NCI-H1417 treated with DMSO at 0.1 percent for 48 hours (cell line): ENCODE measurements at regions not wholly inside any gene's neighbourhood (a gene's known extent, or its start where the extent isn't known, plus 50 kb on each side); places are given as distances from the start of the nearest gene placed in this dataset.

Experiments used
- DNase-seq: peaks from one replicate; lab custom pipeline; 2025; lab: John Stamatoyannopoulos, UW

- DNase-seq: no peak
These were observed 74.2 kb upstream of the MARCHF10 start for GRCh38 chr17:62882284-62882683.

- no peak for DNase-seq
These were observed 72.0 kb upstream of the MARCHF10 start for GRCh38 chr17:62880120-62880519.

GRCh38 chr17:62876673-62877405 lies 68.7 kb upstream of the MARCHF10 start:
- DNase-seq: no peak

- DNase-seq: no peak
These were observed 67.9 kb upstream of the MARCHF10 start for GRCh38 chr17:62876063-62876462.

- DNase-seq: no peak
These were observed 67.2 kb upstream of the MARCHF10 start for GRCh38 chr17:62875296-62875695.

GRCh38 chr17:62871291-62871690 lies 63.2 kb upstream of the MARCHF10 start:
- no peak for DNase-seq

- DNase-seq: no peak
These were observed 62.4 kb upstream of the MARCHF10 start for GRCh38 chr17:62870552-62870971.

GRCh38 chr17:62870030-62870541 lies 62.0 kb upstream of the MARCHF10 start:
- DNase-seq: peak; percentile 69

GRCh38 chr17:62868723-62869122 lies 60.6 kb upstream of the MARCHF10 start:
- DNase-seq: no peak

GRCh38 chr17:62868008-62868407 lies 59.9 kb upstream of the MARCHF10 start:
- DNase-seq: no peak

GRCh38 chr17:62867303-62867702 lies 59.2 kb upstream of the MARCHF10 start:
- no peak for DNase-seq

- no peak for DNase-seq
These were observed 58.4 kb upstream of the MARCHF10 start for GRCh38 chr17:62866471-62866870.

GRCh38 chr17:62865586-62865985 lies 57.5 kb upstream of the MARCHF10 start:
- DNase-seq: no peak

GRCh38 chr17:62862251-62862650 lies 54.1 kb upstream of the MARCHF10 start:
- no peak for DNase-seq

- no peak for DNase-seq
These were observed 53.1 kb upstream of the MARCHF10 start for GRCh38 chr17:62860962-62861873.

- no peak for DNase-seq
These were observed 51.0 kb upstream of the MARCHF10 start for GRCh38 chr17:62859146-62859545.
